Smooth muscle cell (in vitro differentiated cells): ENCODE measurements at regions not wholly inside any gene's neighbourhood (a gene's known extent, or its start where the extent isn't known, plus 50 kb on each side); places are given as distances from the start of the nearest gene placed in this dataset.
"Not testable (repeated sequence)": the region's sequence is repeated elsewhere in the genome, so short reads cannot be mapped to it uniquely, and the experiment has no call there.

Experiments
- DNase-seq: peaks from one replicate; lab custom pipeline; 2025; ENCODE audit not compliant: unreplicated experiment; lab: John Stamatoyannopoulos, UW
- H2AFZ ChIP-seq: fragments of 200-600 bp; sonication (generic); 2 replicates; pipeline ENCODE4 v1.6.0; 2016; ENCODE audit warnings: antibody characterized with exemption, low read depth, mild to moderate bottlenecking
- H3F3A ChIP-seq: fragments of 200-600 bp; sonication (generic); 2 replicates; pipeline ENCODE4 v1.6.0; 2017; ENCODE audit warnings: antibody characterized with exemption, low read depth
- H3K27ac ChIP-seq: fragments of 200-600 bp; sonication (generic); 2 replicates; pipeline ENCODE4 v1.5.1; 2016; ENCODE audit warnings: low read depth, mild to moderate bottlenecking
- H3K27me3 ChIP-seq: fragments of 200-600 bp; sonication (generic); 2 replicates; pipeline ENCODE4 v1.6.1; 2016; ENCODE audit warnings: low read depth, mild to moderate bottlenecking
- H3K36me3 ChIP-seq: fragments of 200-600 bp; sonication (generic); 2 replicates; pipeline ENCODE4 v1.5.1; 2016; ENCODE audit warnings: low read depth
- H3K4me1 ChIP-seq: fragments of 200-600 bp; sonication (generic); 2 replicates; pipeline ENCODE4 v1.5.1; 2016; ENCODE audit warnings: low read depth
- H3K4me2 ChIP-seq: fragments of 200-600 bp; sonication (generic); 2 replicates; pipeline ENCODE4 v1.6.0; 2016; ENCODE audit warnings: mild to moderate bottlenecking
- H3K4me3 ChIP-seq: fragments of 200-600 bp; sonication (generic); 2 replicates; pipeline ENCODE4 v1.5.1; 2016; ENCODE audit warnings: mild to moderate bottlenecking
- H3K79me2 ChIP-seq: fragments of 200-600 bp; sonication (generic); 2 replicates; pipeline ENCODE4 v1.6.0; 2016; ENCODE audit warnings: low read depth, mild to moderate bottlenecking
- H3K9ac ChIP-seq: fragments of 200-600 bp; sonication (generic); 2 replicates; pipeline ENCODE4 v1.6.0; 2016; ENCODE audit warnings: low read depth
- H3K9me3 ChIP-seq: fragments of 200-600 bp; sonication (generic); replicated peaks from 2 replicates; pipeline ENCODE4 v1.5.1; 2016; ENCODE audit warnings: low read depth
- H4K20me1 ChIP-seq: fragments of 200-600 bp; sonication (generic); 2 replicates; pipeline ENCODE4 v1.6.0; 2016; ENCODE audit warnings: low read depth
- whole genome bisulfite sequencing: methylation state at CpG from one replicate; pipeline ENCODE4 v1.1.7; 2016; ENCODE audit warnings: low lambda C conversion rate; 5-methylcytosine and 5-hydroxymethylcytosine counted together
- TF ChIP-seq, protein P1 (sequence below): fragments of 200-600 bp; sonication (generic); IDR thresholded peaks from 2 replicates; pipeline ENCODE4 v1.5.1; 2017; ENCODE audit warnings: borderline replicate concordance, mild to moderate bottlenecking, antibody characterized with exemption; ENCODE audit not compliant: insufficient read depth, poor library complexity, severe bottlenecking

DNA sequence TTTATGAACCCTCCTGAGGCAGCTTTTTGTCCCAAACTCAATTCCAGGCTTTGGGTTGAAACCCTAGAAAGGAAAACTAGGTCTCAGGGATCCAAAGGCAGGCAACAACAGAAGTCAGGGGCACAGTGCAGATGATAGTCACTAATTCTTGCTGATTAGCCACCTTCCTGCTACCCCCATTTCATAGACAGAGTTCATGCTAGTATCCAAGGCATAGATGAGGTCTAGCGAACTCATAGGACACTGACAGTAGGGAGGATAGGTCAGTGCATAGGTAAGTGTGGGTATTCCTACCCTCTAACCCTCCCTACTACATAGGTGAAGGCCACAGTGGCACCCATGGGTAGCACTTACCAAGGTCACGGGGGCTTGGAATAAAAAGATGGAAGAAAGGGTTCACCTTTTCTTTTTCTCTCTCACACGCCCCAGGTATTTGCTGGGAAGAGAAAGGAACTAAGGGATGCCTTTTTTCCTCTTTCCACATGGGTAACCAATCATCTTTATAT is 86.2 kb downstream of the SLC25A46 start:
- Histone ChIP-seq H4K20me1 (no peaks in the 10 kb centered on the region), H2AFZ (no peak overlapping the region), H3F3A (no peaks in the 10 kb centered on the region), H3K27me3 (no peaks in the 10 kb centered on the region), H3K4me2 (no peak overlapping the region), H3K79me2 (no peaks in the 10 kb centered on the region), H3K9me3 (no peaks in the 10 kb centered on the region), H3K27ac (no peak overlapping the region), H3K4me1 (no peaks in the 10 kb centered on the region), H3K36me3 (no peaks in the 10 kb centered on the region), H3K4me3 (no peak overlapping the region), H3K9ac (no peak overlapping the region)
- 96% methylated on average over 3 of the region's 3 CpGs for WGBS
- no peak for DNase-seq
- TF ChIP-seq, protein P1, sequence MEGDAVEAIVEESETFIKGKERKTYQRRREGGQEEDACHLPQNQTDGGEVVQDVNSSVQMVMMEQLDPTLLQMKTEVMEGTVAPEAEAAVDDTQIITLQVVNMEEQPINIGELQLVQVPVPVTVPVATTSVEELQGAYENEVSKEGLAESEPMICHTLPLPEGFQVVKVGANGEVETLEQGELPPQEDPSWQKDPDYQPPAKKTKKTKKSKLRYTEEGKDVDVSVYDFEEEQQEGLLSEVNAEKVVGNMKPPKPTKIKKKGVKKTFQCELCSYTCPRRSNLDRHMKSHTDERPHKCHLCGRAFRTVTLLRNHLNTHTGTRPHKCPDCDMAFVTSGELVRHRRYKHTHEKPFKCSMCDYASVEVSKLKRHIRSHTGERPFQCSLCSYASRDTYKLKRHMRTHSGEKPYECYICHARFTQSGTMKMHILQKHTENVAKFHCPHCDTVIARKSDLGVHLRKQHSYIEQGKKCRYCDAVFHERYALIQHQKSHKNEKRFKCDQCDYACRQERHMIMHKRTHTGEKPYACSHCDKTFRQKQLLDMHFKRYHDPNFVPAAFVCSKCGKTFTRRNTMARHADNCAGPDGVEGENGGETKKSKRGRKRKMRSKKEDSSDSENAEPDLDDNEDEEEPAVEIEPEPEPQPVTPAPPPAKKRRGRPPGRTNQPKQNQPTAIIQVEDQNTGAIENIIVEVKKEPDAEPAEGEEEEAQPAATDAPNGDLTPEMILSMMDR, result no peak

DNA sequence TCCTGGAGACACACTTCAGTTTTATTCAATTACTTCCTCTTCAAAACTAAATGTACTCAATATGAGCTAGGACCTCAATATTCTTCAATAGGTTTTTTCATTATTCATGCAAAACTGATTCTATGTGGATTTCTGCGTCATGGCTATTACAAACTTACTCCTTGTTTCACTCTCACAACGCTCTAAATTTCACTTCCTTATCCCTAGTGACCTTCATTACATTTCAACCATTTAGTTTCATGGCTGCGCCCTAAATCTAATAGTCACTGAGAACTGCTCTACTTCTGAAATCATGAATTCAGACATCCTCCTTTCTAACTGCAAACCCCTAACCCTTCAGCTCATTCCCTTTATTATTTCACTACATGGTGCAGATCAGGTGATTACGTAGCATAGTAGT is 93.9 kb downstream of the SLC25A46 start:
- H3K4me2 ChIP-seq, result no peak overlapping the region
- H3K4me1 ChIP-seq, result no peaks in the 10 kb centered on the region
- TF ChIP-seq, protein P1, result no peak
- DNase-seq, result no peak
- H2AFZ ChIP-seq, result no peak overlapping the region
- no peaks in the 10 kb centered on the region for H3K36me3 ChIP-seq
- H3K27ac ChIP-seq, result no peak overlapping the region
- H3K9me3 ChIP-seq, result peaks cover 2% of the 10 kb centered on the region
- H3F3A ChIP-seq, result no peaks in the 10 kb centered on the region
- H4K20me1 ChIP-seq, result no peaks in the 10 kb centered on the region
- no peaks in the 10 kb centered on the region for H3K79me2 ChIP-seq
- no peak overlapping the region for H3K4me3 ChIP-seq
- 80% methylated on average over 4 of the region's 4 CpGs for WGBS
- no peaks in the 10 kb centered on the region for H3K27me3 ChIP-seq
- no peak overlapping the region for H3K9ac ChIP-seq

DNA sequence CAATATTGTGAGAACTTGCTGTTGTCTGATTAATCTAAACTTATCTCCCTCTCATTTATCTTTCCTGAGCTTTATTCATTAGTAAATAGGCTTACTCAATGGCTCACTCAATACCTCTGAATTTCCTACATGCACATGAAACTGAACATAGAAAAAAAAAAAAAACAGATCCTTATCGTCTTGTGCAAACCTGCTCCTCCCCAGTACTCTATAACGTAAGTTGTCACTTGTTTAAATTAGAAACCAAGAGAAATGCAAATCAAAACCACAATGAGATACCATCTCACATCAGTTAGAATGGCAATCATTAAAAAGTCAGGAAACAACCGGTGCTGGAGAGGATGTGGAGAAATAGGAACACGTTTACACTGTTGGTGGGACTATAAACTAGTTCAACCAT is 96.1 kb downstream of the SLC25A46 start:
- not testable (repeated sequence) for H2AFZ ChIP-seq, H3K27me3 ChIP-seq, DNase-seq, H3K27ac ChIP-seq, H4K20me1 ChIP-seq, H3K36me3 ChIP-seq, H3K9ac ChIP-seq, H3F3A ChIP-seq, H3K9me3 ChIP-seq, H3K79me2 ChIP-seq, H3K4me3 ChIP-seq, H3K4me1 ChIP-seq, H3K4me2 ChIP-seq
- 90% methylated on average over 4 of the region's 4 CpGs for WGBS

DNA sequence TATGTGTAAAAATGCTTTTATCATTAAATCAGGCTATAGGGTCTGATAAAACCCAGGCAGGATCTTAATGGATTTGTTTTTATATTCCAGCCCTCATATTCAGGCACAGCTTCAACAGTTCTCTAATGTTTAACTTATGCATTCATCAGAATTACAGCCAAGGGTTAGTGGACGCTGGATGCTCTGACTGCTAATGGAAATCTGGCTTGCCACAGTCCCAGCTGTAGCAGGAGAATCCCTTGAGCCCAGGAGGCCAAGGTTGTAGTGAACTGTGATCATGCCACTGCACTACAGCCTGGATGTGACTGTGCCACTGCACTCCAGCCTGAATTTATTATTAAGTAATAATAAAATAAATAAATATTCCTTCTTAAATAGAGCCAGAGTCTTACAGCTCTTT is 98.0 kb downstream of the SLC25A46 start:
- H3K4me1 ChIP-seq, result no peaks in the 10 kb centered on the region

DNA sequence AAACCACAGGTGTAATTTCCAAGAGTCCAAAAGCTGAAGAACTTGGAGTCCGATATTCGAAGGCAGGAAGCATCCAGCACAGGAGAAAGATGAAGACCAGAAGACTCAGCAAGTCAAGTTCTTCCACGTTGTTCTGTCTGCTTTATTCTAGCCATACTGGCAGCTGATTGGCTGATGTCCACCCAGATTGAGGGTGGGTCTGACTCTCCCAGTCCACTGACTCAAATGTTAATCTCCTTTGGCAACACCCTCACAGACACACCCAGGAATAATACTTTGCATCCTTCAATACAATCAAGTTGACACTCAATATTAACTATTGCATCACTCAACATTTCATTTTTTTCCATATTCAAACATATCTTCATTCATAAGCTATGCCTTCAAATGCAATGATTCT is 99.5 kb downstream of the SLC25A46 start:
- not testable (repeated sequence) for H3K9ac ChIP-seq, H3K79me2 ChIP-seq, H3K4me2 ChIP-seq, H3F3A ChIP-seq, H3K27me3 ChIP-seq, H3K27ac ChIP-seq, H3K9me3 ChIP-seq, DNase-seq, H3K36me3 ChIP-seq, H2AFZ ChIP-seq, H4K20me1 ChIP-seq, H3K4me3 ChIP-seq, H3K4me1 ChIP-seq
- WGBS, result 77% methylated on average over 3 of the region's 3 CpGs

More for the DNA sequence above, 98.0 kb downstream of the SLC25A46 start:
- Histone ChIP-seq H3K27ac (no peak overlapping the region), H3K4me2 (no peak overlapping the region), H3K79me2 (no peaks in the 10 kb centered on the region), H4K20me1 (no peaks in the 10 kb centered on the region), H2AFZ (no peak overlapping the region), H3K4me3 (no peak overlapping the region), H3K9me3 (no peaks in the 10 kb centered on the region), H3F3A (no peaks in the 10 kb centered on the region), H3K27me3 (no peaks in the 10 kb centered on the region), H3K36me3 (no peaks in the 10 kb centered on the region), H3K9ac (no peak overlapping the region)
- TF ChIP-seq, protein P1, result no peak
- WGBS, result 65% methylated on average over 1 of the region's 1 CpG
- no peak for DNase-seq
